ENCODE measurements at regions not wholly inside any gene's neighbourhood (a gene's known extent, or its start where the extent isn't known, plus 50 kb on each side); places are given as distances from the start of the nearest gene placed in this dataset.

DNA sequence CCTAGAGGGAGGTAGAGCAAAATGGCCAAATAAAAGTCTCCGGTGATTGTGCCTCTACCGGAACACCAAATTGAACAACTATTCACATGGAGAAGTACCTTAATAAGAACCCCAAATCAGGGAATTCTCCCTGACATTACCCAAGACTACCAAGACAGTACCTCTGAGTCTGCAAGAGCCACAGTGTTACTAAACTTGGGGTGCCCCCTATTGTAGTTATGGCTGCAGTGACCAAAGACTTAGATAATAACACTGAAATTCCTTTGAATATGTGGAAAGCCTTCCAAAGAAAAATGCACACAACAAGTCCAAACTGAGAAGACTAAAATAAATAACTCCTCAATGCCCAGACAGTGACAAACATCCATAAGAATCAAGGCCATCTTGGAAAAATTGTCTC is 682.9 kb upstream of the LRRTM1 start:
- intact Hi-C loops (cut with DNase I): no loop called here
- H3K4me3 ChIP-seq: no peak overlapping the region
- no peaks in the 10 kb centered on the region for H3K27me3 ChIP-seq
- WGBS, 3 donors: 96 to 100% (median 97%) methylated on average over 2 of the region's 2 CpGs
- H3K4me1 ChIP-seq (ENCODE audit: insufficient read depth): no peaks in the 10 kb centered on the region
- no peaks in the 10 kb centered on the region for H3K9me3 ChIP-seq
- no peaks in the 10 kb centered on the region for H3K36me3 ChIP-seq
- no peak for DNase-seq
- no peak overlapping the region for H3K27ac ChIP-seq
- TF ChIP-seq EP300 (IDR thresholded peaks at IDR 0.05): no peak
- TF ChIP-seq, protein P1, sequence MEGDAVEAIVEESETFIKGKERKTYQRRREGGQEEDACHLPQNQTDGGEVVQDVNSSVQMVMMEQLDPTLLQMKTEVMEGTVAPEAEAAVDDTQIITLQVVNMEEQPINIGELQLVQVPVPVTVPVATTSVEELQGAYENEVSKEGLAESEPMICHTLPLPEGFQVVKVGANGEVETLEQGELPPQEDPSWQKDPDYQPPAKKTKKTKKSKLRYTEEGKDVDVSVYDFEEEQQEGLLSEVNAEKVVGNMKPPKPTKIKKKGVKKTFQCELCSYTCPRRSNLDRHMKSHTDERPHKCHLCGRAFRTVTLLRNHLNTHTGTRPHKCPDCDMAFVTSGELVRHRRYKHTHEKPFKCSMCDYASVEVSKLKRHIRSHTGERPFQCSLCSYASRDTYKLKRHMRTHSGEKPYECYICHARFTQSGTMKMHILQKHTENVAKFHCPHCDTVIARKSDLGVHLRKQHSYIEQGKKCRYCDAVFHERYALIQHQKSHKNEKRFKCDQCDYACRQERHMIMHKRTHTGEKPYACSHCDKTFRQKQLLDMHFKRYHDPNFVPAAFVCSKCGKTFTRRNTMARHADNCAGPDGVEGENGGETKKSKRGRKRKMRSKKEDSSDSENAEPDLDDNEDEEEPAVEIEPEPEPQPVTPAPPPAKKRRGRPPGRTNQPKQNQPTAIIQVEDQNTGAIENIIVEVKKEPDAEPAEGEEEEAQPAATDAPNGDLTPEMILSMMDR (IDR thresholded peaks at IDR 0.05): no peak
- no peak for TF ChIP-seq POLR2A (IDR thresholded peaks at IDR 0.05)

- no peak for DNase-seq
- Histone ChIP-seq H3K9me3 (no peaks in the 10 kb centered on the region), H3K36me3 (no peaks in the 10 kb centered on the region), H3K4me1 (ENCODE audit: insufficient read depth) (no peaks in the 10 kb centered on the region), H3K27ac (no peak overlapping the region), H3K27me3 (no peaks in the 10 kb centered on the region), H3K4me3 (no peak overlapping the region)
- intact Hi-C loops (cut with DNase I): no loop called here
- no peak for TF ChIP-seq EP300 (IDR thresholded peaks at IDR 0.05)
- TF ChIP-seq, protein P1 (IDR thresholded peaks at IDR 0.05): no peak
- no peak for TF ChIP-seq POLR2A (IDR thresholded peaks at IDR 0.05)
Observed at GRCh38 chr2:80969900-80970299, 665.3 kb upstream of the LRRTM1 start.

- Histone ChIP-seq H3K9me3 (no peaks in the 10 kb centered on the region), H3K36me3 (no peaks in the 10 kb centered on the region), H3K4me1 (ENCODE audit: insufficient read depth) (no peaks in the 10 kb centered on the region), H3K27me3 (peaks cover 2% of the 10 kb centered on the region), H3K27ac (no peak overlapping the region), H3K4me3 (no peak overlapping the region)
- 64 to 69% (median 67%) methylated on average over 3 of the region's 3 CpGs for WGBS, 3 donors
- intact Hi-C loops (cut with DNase I): no loop called here
- TF ChIP-seq POLR2A (IDR thresholded peaks at IDR 0.05) (no peak), EP300 (IDR thresholded peaks at IDR 0.05) (no peak)
- TF ChIP-seq, protein P1 (IDR thresholded peaks at IDR 0.05): no peak
- DNase-seq: no peak
Observed at GRCh38 chr2:80968450-80968849, 663.9 kb upstream of the LRRTM1 start.

DNA sequence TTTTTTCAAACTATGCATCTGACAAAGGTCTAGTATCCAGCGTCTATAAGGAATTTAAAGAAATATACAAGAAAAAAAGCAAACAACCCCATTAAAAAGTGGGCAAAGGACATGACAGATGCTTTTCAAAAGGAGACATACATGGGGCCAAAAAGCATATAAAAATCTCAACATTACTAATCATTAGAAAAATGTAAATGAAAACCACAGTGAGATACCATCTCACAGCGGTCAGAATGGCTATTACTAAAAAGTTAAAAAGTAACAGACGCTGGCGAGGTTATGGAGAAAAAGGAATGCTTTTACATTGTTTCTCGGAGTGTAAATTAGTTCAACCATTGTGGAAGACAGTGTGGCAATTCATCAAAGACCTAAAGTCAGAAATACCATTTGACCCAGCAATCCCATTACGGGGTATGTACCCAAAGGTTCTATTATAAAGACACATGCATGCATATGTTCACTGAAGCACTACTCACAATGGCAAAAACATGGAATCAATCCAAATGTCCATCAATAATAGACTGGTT is 643.1 kb upstream of the LRRTM1 start:
- intact Hi-C loops (cut with DNase I): no loop called here
- no peak for DNase-seq
- TF ChIP-seq EP300 (IDR thresholded peaks at IDR 0.05) (no peak), POLR2A (IDR thresholded peaks at IDR 0.05) (no peak)
- TF ChIP-seq, protein P1 (IDR thresholded peaks at IDR 0.05): no peak
- H3K36me3 ChIP-seq: no peaks in the 10 kb centered on the region
- WGBS, 3 donors: 87 to 90% (median 89%) methylated on average over 6 of the region's 6 CpGs
- no peak overlapping the region for H3K4me3 ChIP-seq
- no peak overlapping the region for H3K27ac ChIP-seq
- H3K27me3 ChIP-seq: no peaks in the 10 kb centered on the region
- H3K4me1 ChIP-seq (ENCODE audit: insufficient read depth): no peaks in the 10 kb centered on the region
- no peaks in the 10 kb centered on the region for H3K9me3 ChIP-seq

Measured in ovary (tissue), 7 donors.